ENCODE measurements at regions not wholly inside any gene's neighbourhood (a gene's known extent, or its start where the extent isn't known, plus 50 kb on each side); places are given as distances from the start of the nearest gene placed in this dataset.

DNA sequence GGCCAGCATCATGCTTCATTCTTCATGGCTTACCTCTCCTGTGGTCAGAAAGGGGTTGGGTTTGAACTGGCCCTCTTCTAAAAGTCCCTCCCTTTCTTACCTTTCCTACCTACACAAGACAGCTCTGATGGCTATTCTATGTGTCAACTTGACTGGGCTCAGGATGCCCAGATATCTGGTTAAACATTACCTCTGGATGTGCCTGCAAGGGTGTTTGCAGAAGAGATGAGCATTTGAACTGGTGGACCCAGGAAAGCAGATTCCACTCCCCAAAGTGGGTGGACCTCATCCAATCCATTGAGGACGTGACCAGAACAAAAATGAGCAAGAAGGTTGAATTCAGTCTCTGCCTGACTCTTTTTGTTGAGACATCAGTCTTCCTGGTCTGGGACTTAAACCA, 79.0 kb upstream of the TCF7L2 start:
- no peak for ATAC-seq
- intact Hi-C loops (cut with DNase I), result no loop called here

DNA sequence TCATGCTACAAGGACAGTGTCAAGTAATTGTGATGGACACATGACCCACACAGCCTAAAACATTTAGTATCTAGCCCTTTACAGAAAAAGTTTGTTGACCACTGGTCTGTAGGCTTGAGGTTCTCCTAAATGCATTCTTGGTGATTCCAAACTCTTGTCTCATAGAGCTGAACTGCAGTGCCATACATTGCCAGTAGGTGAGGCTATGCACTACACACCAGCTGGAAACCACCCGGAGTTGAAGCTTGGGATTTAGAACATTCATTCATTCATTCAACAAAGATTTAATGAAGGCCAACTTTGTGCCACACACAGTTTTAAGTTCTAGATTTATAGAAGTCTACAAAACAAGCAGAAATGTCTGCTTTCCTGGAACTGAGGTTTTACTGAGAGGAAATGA, 77.3 kb upstream of the TCF7L2 start:
- DNase-seq (ENCODE audit: low spot score) (no peak), ATAC-seq (no peak)
- intact Hi-C loops (cut with DNase I), result no loop called here

More for the DNA sequence above, 79.0 kb upstream of the TCF7L2 start:
- DNase-seq (ENCODE audit: low spot score), result no peak

DNA sequence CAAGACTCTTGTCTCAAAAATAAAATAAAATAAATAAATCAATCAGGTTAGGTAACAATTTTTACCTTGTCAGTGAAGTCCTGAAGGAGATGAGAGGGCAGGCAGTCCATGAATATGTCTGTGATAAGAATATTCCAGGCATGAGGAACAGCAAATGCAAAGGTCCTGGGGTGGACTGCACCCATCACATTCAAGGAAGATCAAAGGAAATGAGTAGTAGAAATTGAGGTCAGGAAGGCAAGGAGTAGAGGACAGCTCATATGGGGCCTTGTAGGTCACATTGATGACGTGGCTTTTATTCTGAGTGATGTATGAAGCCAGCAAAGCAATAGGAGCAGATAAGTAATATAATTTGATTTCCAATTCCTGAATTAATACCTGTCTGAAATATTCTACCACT, 76.5 kb upstream of the TCF7L2 start:
- ATAC-seq, result no peak
- DNase-seq (ENCODE audit: low spot score), result no peak
- intact Hi-C loops (cut with DNase I), result no loop called here

DNA sequence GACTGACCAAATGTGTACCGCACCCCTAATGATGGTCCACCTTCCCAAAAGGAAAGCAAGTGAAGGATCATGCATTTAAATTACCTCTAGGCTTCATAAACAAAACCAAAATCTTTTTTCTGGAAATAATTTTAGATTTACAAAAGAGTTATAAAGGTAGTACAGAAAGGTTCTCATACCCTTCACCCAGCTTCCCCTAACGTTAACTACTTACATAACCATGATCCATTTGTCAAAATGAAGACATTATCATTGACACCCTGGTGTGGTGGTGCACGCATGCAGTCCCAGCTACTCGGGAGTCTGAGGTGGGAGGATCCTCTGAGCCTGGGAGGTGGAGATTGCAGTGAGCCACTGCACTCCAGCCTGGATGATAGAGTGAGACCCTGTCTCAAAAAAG, 75.1 kb upstream of the TCF7L2 start:
- intact Hi-C loops (cut with DNase I), result no loop called here
- ATAC-seq (no peak), DNase-seq (ENCODE audit: low spot score) (no peak)

DNA sequence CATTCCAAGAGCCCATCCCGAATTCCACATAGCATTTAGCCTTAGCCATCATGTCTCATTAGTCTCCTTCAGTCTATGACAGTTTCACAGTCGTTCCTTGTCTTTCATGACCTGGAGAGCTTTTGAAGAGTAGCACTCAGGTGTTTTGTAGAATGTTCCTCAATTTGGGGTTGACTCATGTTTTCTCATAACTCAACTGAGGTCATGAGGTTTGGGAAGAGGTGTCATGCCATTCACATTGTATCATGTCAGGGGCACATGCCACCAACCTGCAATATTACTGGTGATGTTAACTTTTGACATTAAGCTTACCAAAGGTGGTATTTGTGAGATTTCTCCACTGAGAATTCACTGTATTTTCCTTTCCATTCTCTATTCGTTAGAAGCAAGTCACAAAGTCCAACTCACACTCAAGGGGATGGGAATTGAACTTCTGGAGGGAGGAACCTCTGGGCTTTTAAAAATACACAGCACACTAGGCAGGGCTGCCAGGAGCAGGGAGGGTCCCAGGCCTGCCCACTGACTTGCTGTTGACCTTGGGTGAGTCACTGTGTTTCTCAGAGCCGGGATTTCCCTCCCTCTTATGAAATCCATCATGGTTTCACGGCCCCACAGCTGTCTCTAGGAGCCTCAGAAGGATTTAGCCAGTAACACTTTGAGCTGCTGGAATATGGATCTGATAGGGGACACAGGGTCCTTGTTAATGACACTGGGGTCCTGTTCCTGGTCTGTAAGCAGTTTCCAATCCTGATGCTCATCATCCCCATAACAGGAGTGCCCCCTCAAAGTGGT, 74.4 kb upstream of the TCF7L2 start:
- intact Hi-C loops (cut with DNase I), result no loop called here
- DNase-seq (ENCODE audit: low spot score), result no peak
- ATAC-seq, result no peak

DNA sequence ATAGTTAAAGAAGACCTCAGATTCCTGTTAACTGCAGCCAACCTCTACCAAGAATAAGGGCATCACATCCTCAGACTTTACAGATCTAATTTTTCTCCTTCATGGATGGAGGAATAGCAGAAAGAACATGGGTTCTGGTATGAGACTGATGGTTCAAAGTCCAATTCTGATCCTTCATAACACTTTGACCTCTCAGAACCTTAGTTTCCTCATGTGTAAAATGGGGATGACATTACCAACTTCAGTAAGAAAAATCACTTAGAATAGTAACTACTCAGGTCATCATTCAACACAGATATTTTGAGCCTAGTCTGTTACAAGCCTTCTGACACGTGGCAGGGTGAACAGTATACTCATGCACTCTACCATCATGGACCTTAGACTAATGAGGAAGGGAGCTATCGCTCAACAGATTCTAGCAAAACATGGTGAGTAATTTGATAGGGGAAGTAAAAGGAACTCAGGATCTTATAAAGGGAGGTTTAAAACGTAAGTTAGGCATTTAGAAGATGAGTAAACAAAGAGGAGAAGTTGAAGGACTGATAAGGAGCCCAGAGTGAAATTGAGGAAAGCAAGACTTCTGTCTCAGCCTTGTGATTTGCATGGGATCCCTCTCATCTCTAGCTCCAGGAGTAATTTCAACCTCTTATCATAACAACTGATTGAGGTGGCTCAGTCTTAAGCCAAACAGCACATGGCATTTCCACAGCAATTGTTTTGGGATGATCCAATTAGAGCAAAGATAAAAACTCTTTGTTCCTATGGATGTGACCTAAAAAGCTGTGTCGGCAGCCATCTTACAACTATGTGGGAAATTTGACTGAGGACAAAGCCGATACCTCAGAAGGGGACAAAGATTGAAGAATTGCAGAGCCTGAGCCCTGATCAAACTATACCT, 69.2 kb upstream of the TCF7L2 start:
- no peak for ATAC-seq
- DNase-seq (ENCODE audit: low spot score), result no peak
- intact Hi-C loops (cut with DNase I), result no loop called here

DNA sequence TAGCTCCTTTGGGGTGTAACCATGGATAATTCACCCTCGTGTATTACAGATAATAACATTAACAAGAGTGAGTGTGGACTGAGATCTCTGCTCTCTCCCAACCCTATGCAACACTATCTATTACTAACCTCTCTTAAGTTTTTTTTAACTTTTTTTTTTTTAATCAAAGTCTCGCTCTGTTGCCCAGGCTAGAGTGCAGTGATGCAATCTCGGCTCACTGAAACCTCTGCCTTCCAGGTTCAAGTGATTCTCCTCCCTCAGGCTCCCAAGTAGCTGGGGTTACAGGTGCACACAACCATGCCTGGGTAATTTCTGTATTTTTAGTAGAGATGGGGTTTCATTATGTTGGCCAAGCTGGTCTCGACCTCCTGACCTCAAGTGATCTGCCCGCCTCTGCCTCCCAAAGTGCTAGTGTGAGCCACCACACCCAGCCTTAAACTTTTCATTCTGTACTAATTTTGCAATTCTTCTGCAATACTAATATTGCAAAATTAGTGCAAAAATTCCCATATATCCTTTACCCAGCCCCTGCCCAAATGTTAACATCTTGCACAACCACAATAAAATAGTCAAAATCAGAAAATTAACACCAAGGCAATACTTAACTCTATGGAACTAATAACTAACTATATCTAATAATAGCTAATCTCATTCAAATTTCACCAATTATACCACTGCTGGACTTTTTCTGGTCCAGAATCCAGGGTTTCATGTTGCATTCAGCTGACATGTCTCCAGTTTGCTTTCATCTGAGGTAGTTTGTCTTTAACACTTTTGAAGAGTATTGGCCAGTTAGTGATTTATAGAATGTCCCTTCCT, 66.5 kb upstream of the TCF7L2 start:
- intact Hi-C loops (cut with DNase I), result no loop called here
- DNase-seq (ENCODE audit: low spot score) (no peak), ATAC-seq (no peak)

DNA sequence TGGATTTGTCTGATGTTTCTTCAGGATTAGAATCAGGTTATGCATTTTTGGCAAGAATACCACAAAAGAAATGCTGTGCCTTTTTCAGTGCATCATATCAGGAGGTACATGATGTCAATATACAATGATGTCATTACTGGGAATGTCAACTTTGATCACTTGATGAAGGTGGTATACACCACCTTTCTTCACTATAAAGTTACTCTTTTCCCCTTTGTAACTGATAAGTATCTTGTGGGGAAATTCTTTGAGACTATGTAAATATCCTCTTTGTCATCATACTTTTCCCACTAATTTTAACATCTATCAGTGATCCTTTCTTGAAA, 65.9 kb upstream of the TCF7L2 start:
- intact Hi-C loops (cut with DNase I), result no loop called here

DNA sequence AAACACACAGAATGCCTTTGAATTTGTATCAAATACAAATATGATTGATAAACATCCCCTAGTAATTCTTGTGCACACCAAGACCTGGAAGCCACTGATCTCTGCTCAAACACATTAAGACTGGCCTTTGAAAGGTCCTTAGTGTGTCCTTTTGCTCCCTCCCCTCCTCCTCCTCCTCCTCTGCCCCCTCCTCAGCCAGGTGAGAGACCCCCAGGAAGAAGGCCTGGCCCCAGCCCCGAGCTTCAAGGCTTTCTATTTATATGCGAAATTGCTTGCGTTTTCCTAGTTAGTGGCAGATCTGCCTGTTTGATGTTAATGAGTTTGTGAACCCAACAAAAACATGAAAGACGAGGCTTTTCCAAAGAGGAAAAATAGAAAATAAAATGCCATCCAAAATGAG, 63.6 kb upstream of the TCF7L2 start:
- ATAC-seq, result no peak
- intact Hi-C loops (cut with DNase I), result no loop called here
- DNase-seq (ENCODE audit: low spot score), result no peak

More for the DNA sequence above, 65.9 kb upstream of the TCF7L2 start:
- ATAC-seq (no peak), DNase-seq (ENCODE audit: low spot score) (no peak)

DNA sequence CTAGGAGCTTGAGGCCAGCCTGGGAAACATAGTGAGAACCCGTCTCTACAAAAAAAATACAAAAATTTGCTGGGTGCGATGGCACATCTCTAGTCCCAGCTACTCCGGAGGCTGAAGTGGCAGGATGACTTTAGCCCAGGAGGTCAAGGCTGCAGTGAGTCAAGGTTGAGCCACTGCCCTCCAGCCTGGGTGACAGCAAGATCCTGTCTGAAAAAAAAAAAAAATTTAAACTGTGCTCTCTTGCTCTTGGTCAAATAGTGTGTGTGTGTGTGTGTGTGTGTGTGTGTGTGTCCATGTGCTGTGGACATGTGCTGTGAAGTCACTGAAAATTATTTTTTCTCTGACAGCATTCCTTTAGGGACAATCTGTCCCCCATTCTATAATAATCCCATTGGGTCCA, 62.1 kb upstream of the TCF7L2 start:
- no peak for ATAC-seq
- no peak for DNase-seq (ENCODE audit: low spot score)
- intact Hi-C loops (cut with DNase I), result no loop called here

DNA sequence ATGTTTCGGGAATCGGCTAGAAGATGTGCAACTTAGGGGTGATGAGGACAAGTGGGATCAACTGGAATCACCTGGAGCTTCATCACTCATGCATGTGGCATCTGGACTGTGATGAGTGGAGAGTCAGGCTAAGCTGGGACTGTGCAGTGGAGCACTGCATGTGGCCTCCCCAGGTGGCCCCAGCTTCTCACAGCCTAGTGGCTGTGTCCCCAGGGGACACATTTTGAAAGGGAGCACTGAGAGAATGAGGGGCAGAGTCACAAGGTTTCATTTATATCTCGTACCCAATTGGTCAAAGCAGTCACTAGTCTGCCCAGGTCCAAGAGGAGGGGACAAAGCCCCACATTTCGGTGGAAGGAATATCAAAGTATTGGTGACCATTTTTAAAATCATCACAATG, 54.8 kb upstream of the TCF7L2 start:
- ATAC-seq (no peak), DNase-seq (ENCODE audit: low spot score) (no peak)
- intact Hi-C loops (cut with DNase I), result no loop called here

DNA sequence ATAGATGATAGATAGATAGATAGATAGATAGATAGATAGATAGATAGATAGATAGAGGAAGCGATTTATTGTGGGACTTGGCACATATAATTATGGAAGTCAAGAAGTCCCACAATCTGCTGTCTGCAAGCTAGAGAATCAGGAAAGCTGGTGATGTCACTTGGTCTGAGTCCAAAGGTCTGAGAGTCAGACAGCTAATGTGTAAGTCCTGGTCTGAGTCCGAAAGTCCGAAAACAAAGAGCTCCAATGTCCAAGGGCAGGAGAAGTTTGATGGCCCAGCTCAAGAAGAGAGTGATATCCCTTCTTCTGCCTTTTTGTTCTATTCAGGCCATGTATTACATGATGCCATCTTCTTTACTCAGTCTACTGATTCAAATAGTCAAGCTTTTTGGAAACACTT, 53.8 kb upstream of the TCF7L2 start:
- intact Hi-C loops (cut with DNase I), result no loop called here
- ATAC-seq (no peak), DNase-seq (ENCODE audit: low spot score) (no peak)

DNA sequence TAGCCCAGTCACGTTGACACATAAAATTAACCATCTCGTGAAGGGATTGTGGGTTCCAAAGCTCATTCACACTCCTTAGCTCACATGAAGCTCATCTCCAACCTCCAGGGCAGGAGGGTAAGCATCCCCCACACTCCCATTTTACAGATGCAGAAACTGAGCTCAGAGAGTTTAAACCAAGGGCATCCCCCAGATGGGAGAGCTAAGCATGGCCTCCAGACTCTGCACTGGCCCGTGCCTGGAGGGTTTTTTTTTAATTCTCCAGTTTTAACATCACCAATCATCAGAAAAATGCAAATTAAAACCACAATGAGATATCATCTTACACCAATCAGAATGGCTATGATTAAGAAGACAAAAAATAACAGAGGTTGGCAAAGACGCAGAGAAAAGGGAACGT, 53.3 kb upstream of the TCF7L2 start:
- intact Hi-C loops (cut with DNase I), result no loop called here
- DNase-seq (ENCODE audit: low spot score) (no peak), ATAC-seq (no peak)

DNA sequence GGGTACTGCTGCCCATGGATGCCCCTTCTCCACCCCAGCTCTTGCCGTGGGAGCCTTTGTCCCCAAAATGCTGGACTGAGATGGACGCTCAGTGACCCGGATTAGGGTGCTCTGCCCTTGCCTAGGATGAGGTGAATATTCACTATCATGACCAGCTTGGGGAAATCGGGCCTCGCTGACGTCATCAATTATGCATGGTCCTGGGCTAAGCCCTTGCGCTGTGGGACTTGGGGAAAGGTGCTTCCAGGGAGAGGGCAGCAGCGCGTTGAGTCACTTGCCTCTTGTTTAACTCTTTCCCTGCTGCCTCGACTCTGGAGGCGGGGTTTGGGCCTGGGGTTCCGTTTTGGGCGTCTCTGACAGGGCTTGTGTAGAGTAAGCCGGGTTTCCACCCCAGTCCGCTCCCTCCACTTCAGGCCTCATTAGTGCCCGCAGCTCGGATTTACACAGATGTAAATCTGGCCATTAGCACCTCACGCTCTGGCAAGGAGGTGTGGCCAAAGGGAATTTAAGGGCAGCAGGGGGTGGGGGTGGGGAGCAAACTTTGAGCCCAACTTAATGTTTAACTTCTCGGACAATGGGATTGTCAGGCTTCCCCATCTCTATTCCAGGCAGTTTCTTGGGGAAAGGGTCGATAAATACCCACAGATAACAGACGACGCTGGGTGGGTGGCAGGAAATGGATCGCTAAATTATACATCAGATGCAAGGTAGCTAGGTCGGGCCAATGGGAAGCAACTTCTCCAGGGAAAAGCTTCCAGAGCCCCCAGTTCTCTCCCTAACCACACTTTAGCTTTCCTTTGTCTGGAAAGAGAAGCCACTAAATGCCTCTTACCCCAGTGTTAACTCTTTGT, 51.3 kb upstream of the TCF7L2 start:
- DNase-seq (ENCODE audit: low spot score) (no peak), ATAC-seq (peak; percentile 26)
- intact Hi-C loops (cut with DNase I), result no loop called here

DNA sequence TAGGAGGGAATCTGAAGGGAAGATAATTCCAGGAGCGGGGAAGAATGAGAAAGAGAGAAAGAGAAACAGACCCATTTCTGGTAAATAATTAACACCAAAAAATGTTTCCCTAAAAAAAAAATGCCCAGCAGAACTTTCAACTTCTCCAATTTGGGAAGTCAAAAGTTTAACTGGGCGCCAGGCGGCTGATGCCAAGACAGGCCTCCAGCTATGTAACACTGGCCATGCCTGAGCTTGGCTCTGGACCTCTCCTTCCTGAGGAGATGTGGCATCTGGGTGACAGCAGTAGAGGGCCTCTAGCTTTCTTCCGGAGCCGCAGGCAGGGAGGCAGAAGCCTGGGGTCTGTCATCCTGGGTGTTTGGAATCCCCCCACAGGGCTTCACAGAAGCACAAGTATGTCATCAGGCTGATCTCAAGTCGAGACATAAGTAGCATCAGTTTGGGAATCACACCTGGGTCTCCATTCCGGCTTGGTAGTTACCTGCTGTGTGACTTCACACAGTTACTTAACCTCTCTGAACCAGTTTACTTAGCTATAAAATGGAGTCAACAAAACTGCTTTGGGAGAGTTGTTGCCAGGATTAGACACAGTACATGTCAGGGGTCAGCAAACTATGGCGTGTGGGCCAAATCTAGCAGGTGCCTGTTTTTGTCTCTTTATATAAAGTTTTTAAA, 50.5 kb upstream of the TCF7L2 start:
- no peak for DNase-seq (ENCODE audit: low spot score)
- intact Hi-C loops (cut with DNase I), result no loop called here
- no peak for ATAC-seq
